ENCODE measurements at regions not wholly inside any gene's neighbourhood (a gene's known extent, or its start where the extent isn't known, plus 50 kb on each side); places are given as distances from the start of the nearest gene placed in this dataset.

- no peaks in the 10 kb centered on the region for H3K27me3 ChIP-seq (ENCODE audit: control insufficient read depth in 4 of 4, insufficient read depth in 4 of 4, low read length in 3 of 4)
- TF ChIP-seq ZBTB33 (IDR thresholded peaks at IDR 0.05) (no peak), ATF3 (IDR thresholded peaks at IDR 0.05) (no peak), CTCF (IDR thresholded peaks at IDR 0.05; ENCODE audit: low read depth, low read length, missing input control) (no peak), HNF4G (IDR thresholded peaks at IDR 0.05) (no peak), FOXA1 (IDR thresholded peaks at IDR 0.05) (no peak), RXRA (IDR thresholded peaks at IDR 0.05) (no peak), FOXA2 (IDR thresholded peaks at IDR 0.05) (no peak), YY1 (IDR thresholded peaks at IDR 0.05) (no peak), EGR1 (IDR thresholded peaks at IDR 0.05; ENCODE audit: low read depth in 2 of 2) (no peak), TAF1 (conservative IDR thresholded peaks at IDR 0.05) (no peak)
- H3K36me3 ChIP-seq (ENCODE audit: control insufficient read depth in 4 of 4, insufficient read depth in 3 of 4, low read depth in 1 of 4, low read length in 3 of 4): no peaks in the 10 kb centered on the region
- DNase-seq (ENCODE audit: low spot score): no peak
- H3K9me3 ChIP-seq (ENCODE audit: control insufficient read depth in 4 of 4, low read length in 3 of 4): no peaks in the 10 kb centered on the region
- no peak overlapping the region for H3K27ac ChIP-seq (ENCODE audit: low read depth in 1 of 2, low read length in 2 of 2)
- H3K4me3 ChIP-seq (ENCODE audit: low read depth in 1 of 3, low read length in 3 of 3): no peak overlapping the region
- H3K4me1 ChIP-seq (ENCODE audit: control insufficient read depth in 4 of 4, insufficient read depth in 4 of 4, low read length in 3 of 4): no peaks in the 10 kb centered on the region
- no peak overlapping the region for H3K9ac ChIP-seq (ENCODE audit: low read depth in 1 of 2, low read length in 2 of 2)
Measured at GRCh38 chr18:41199212-41199611, 755.8 kb upstream of the PIK3C3 start.

GRCh38 chr18:41197967-41198366, 757.1 kb upstream of the PIK3C3 start:
- Histone ChIP-seq H3K27me3 (ENCODE audit: control insufficient read depth in 4 of 4, insufficient read depth in 4 of 4, low read length in 3 of 4) (no peaks in the 10 kb centered on the region), H3K9me3 (ENCODE audit: control insufficient read depth in 4 of 4, low read length in 3 of 4) (no peaks in the 10 kb centered on the region), H3K4me3 (ENCODE audit: low read depth in 1 of 3, low read length in 3 of 3) (no peak overlapping the region), H3K4me1 (ENCODE audit: control insufficient read depth in 4 of 4, insufficient read depth in 4 of 4, low read length in 3 of 4) (no peaks in the 10 kb centered on the region), H3K36me3 (ENCODE audit: control insufficient read depth in 4 of 4, insufficient read depth in 3 of 4, low read depth in 1 of 4, low read length in 3 of 4) (no peaks in the 10 kb centered on the region), H3K27ac (ENCODE audit: low read depth in 1 of 2, low read length in 2 of 2) (no peak overlapping the region), H3K9ac (ENCODE audit: low read depth in 1 of 2, low read length in 2 of 2) (no peak overlapping the region)
- WGBS: 73% methylated on average over 2 of the region's 2 CpGs
- no peak for DNase-seq (ENCODE audit: low spot score)
- TF ChIP-seq TAF1 (conservative IDR thresholded peaks at IDR 0.05): no peak
- TF ChIP-seq HNF4A (conservative IDR thresholded peaks at IDR 0.05): no peak
- no peak for TF ChIP-seq MAX (IDR thresholded peaks at IDR 0.05)
- no peak for TF ChIP-seq ATF3 (IDR thresholded peaks at IDR 0.05)
- no peak for TF ChIP-seq CTCF (IDR thresholded peaks at IDR 0.05; ENCODE audit: low read depth, low read length, missing input control)
- TF ChIP-seq HNF4G (IDR thresholded peaks at IDR 0.05): no peak
- no peak for TF ChIP-seq YY1 (IDR thresholded peaks at IDR 0.05)
- TF ChIP-seq REST (IDR thresholded peaks at IDR 0.05): no peak
- TF ChIP-seq JUND (IDR thresholded peaks at IDR 0.05): no peak
- no peak for TF ChIP-seq GABPA (IDR thresholded peaks at IDR 0.05 in 1 of 2, conservative IDR thresholded peaks at IDR 0.05 in 1 of 2)
- TF ChIP-seq NR2F2 (IDR thresholded peaks at IDR 0.05): no peak
- no peak for TF ChIP-seq FOXA2 (IDR thresholded peaks at IDR 0.05)
- no peak for TF ChIP-seq EGR1 (IDR thresholded peaks at IDR 0.05; ENCODE audit: low read depth in 2 of 2)
- TF ChIP-seq RXRA (IDR thresholded peaks at IDR 0.05): no peak
- TF ChIP-seq FOXA1 (IDR thresholded peaks at IDR 0.05): no peak
- no peak for TF ChIP-seq RAD21 (IDR thresholded peaks at IDR 0.05)
- TF ChIP-seq ZBTB33 (IDR thresholded peaks at IDR 0.05): no peak
- no peak for TF ChIP-seq SP1 (IDR thresholded peaks at IDR 0.05)

All from liver (tissue), 8 donors.